HG03196 (cell line): ENCODE measurements at regions not wholly inside any gene's neighbourhood (a gene's known extent, or its start where the extent isn't known, plus 50 kb on each side); places are given as distances from the start of the nearest gene placed in this dataset.
A peak's percentile ranks its signal among the peaks of the same experiment; 100 is the strongest.
"Not testable (repeated sequence)": the region's sequence is repeated elsewhere in the genome, so short reads cannot be mapped to it uniquely, and the experiment has no call there.

Experiments used
- ATAC-seq: cut with Tn5 transposase; IDR thresholded peaks from one replicate; pipeline ENCODE4 v1.9.1; 2021; ENCODE audit not compliant: unreplicated experiment

DNA sequence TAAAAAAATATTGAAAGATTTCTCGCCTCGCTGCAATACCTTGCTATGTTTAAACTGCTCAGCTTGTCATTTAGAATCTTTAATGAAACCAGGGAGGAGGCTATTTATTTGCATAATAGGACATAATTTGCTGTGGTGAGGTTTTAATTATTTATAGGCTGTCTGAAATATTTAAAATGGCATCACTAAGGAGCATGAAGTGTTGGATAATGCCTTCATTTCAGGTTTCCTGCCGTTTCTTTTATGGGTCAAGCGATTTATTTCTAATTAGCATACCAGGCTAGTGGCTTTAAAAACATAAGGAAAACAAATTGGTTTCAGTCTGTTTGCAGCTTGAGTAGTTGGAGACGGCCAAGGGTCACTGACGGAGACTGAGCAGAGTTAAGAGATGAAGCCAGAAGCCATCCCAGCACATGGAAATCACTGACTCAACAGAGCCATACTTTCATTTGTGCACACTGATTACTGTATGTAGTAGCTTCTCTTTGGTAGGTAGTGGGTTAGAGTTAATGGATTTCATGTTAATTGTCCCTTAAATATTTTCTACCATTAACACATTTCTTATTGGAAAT lies 1962.4 kb upstream of the TENM3 start:
- ATAC-seq, result no peak

DNA sequence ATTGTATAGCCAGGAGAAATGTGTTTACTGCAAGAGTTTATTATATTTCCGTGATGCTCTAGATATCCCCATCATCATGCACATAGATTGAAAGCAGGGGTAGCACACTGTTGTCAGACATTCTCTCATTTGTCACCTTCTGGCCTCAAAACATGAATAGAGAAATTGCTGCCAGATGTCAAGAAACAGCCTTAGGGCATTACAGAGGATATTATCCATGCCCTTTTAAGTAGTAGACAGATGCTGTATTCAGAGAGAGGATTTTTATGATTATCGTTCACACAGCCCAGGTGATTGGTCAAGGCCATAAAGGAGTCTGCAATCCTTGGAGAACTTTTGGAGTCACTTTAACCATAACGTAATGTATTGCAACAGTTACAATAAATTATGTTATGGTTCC lies 1961.5 kb upstream of the TENM3 start:
- ATAC-seq, result no peak

DNA sequence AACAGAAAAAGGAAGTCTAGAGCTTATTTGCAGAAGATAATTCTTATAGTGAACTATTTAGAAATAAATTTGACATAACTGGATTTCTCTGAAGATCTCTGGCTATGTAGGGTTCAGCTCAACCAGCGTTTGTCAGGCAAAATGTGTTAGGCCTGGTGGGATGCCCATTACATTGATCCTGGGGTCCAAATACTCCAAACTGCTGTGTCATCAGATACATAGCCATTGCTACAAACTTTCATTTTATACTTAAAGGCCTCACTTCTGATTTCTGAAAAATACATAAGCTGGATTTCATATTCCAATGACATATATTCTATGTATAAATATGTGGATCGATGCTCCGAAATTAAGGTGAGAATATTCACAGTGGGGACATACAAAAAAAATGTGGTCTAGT lies 1958.9 kb upstream of the TENM3 start:
- no peak for ATAC-seq

DNA sequence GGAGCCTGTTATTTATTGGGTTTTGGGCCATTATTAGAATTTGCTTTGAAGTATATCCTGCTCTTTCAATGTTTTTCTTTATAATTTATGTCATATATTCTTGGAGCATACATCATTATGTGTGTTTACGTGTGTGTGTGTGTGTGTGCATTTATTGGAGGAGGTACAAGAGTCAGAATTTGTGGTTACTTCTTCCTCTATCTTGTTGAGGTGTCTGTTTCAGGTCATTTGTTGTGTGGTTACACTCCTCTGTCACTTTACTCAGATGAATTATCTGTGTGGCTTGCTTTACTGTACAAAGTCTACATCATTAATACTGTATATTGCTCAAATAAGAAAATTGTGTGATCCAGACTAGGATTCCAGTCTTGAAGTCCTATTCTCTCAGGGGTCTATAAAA lies 1957.4 kb upstream of the TENM3 start:
- peak; percentile 59 for ATAC-seq

DNA sequence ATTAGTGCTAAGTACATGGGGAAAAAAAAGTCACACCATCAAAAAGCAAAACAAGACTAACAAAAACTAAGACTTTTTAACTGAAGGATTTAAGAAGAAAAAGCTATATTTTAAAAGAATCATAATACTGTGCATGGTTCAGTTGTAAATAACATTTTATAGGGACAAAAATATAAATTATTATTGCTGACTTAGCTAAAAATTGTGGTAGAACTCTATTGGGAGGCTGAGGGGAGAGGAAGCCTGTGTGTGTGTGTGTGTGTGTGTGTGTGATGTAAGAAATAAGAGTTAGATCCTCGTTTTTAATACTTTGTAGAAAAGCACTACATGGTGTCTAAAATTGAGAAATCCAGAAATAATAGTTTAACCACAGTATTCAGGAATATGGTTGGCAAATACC lies 1950.9 kb upstream of the TENM3 start:
- no peak for ATAC-seq

DNA sequence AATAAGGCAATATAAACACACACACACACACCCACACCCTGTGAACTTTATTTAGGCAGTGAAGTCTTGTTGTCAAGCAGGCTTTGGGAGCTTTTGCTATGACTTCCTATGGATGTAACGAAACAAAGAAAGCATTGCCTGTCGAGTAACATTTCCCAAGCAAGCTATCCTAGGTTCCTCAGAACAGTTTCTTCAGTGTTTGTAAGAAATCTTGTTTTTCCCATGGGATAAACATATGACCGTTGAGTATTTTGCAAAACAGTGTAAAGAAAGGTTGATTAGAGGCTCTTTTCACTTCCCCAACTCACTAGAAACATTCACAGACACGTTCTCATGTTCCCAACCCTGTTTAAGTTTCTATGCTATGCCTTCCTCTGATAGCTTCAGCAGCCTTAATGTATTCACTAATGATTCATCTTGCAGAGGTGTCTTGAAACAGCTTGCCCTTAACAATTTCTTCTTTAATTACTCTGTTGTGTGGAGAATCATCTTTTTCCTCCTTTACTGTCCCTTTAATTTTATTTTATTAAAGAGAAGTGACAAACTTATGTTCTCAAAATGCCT lies 1947.1 kb upstream of the TENM3 start:
- no peak for ATAC-seq

DNA sequence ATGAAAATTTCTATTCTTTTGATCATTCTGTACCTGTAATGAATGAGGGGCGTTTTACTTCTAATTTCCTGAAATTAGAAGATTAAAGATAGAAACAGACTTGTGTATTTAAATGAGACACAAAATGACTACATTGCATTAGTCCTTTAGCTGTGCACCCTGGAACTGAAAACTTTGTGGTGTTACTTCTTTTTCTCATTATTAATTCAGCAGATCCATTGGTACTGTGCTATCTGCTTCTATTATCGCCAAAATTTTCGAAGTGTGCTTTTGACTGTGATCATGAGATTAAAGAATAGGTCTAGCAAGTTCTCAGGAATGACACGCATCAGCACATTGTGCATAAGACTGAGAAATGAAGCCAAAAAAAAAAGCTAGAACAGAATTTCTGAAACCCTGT lies 1938.9 kb upstream of the TENM3 start:
- no peak for ATAC-seq

DNA sequence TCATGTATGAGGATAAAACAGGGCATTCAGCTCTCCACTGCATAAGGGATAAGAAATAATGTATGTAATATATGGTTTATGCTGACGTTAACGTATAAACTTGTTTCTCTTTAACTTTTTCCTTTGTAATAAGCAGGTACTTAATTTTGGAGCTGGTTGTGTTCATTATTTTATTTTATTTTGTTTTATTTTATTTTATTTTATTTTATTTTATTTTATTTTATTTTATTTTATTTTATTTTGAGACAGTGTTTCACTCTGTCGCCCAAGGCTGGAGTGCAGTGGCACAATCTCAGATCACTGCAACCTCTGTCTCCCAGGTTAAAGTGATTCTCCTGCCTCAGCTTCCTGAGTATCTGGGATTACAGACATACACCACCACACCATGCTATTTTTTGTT lies 1932.6 kb upstream of the TENM3 start:
- no peak for ATAC-seq

DNA sequence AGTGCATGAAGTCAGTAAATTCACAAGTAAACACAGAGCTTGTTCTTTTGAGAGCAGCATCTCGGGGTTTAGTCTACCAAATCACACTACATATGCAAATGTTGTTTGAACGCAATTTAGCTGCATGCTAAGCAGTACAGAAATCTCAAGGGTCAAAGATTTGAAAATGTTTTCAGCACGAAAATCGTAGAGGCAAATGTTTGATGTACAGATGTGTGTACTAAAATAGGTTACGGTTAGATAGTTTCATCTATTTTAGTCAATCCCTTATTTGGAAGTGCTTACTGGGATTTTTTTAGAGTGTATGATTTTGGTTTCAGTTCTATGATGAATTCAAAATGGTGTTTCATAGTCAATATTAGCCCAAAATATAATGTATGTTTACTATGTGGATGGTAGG lies 1928.2 kb upstream of the TENM3 start:
- no peak for ATAC-seq

DNA sequence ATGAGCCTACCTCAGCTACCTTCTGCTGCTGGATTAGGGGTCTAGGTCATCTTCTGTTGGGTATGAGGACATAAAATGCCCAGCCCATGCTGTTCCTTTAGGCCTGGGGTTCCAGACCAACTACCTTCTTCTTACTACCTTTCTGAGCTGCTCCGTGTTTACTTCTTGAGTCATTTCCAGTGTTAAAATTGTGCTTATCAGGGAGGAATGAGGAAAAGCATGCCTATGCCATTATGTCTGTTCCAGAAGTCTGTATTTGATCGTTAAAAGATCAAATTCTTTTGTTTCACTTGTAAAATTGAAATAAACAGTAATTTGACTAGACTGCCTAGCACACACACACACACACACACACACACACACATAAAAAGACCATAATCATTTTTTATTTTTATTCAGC lies 1912.7 kb upstream of the TENM3 start:
- no peak for ATAC-seq

DNA sequence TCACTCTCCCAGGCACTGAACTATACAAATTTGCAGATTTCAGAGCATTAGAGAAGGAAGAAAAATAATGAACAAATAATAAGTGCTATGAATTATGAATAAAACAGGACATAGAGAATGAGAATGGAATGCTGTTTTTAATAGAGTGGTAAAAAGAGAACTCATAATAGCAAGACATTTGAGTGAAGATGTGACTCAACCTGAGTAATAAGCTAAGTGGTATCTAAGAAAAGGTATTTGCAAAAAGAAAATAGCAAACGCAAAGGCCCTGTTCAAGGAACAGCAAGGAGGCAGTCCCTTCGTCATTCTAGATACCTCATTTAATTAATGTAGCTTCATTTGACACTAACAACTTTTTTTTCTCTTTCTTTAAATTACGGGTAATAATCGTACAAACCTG lies 1910.0 kb upstream of the TENM3 start:
- no peak for ATAC-seq

DNA sequence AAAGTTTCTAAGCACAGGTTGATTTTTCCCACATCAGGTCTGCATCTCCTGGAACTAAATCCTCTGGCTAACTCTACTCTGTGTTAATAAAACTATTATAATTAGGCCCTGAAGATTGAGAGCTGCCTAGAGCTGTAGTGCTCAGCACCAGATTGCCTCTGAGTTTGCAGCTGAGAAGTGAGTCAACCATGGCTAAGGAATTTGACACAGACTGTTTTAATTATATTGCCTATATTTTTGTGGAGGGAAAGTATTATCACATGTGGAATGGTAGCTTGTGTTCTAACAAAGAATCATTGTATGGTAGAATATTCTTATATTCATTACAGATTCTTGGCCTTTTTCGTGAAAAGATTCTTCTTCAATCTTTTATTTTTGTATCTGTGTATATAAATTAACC lies 1907.6 kb upstream of the TENM3 start:
- no peak for ATAC-seq

DNA sequence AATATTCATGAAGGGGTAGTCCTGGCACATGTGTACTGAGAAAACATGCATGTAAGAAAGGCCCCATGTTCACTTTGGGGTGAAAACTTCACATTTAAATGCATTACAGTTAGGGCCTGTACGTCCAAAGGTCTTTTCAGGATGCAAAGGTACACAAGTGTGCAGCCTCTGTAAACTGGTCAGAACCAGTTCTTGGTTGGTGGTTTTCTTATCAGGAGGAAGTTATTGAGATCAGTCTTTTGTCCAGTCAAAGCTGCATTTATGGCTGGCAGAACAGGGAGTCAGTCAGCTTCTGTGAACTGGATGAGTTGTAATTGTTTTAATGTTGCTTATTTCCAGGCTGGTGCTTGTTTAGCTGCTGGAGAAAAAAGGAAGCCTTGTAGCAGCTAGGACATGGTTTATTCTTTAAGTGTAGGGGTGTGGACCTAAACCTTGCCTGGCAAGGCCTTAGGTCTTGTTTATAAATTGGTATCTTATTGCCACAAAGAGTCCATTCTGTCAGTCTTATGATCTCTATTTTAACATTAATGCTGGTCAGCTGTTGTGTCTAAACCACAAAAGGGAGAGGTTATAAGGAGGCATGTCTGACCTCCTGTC lies 1906.6 kb upstream of the TENM3 start:
- no peak for ATAC-seq

DNA sequence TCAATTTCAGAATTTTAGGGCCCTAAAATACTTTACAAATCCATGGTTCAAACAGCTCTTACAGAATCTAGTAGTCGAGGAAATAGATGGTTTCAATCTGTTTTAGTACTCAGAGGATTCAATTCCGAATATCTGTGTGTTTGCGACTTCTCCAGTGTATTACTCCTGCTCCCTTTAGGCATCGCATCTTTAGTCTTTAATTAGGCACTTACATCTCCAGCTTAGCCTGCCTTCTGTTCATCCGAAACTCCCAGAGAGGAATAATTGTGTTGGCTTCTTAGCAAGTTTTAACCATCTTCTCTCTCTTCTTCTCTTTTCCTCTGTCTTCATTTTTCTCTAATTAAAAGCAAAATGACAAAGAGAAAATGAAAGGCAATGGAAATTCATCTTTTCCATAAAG lies 1901.3 kb upstream of the TENM3 start:
- ATAC-seq, result no peak

DNA sequence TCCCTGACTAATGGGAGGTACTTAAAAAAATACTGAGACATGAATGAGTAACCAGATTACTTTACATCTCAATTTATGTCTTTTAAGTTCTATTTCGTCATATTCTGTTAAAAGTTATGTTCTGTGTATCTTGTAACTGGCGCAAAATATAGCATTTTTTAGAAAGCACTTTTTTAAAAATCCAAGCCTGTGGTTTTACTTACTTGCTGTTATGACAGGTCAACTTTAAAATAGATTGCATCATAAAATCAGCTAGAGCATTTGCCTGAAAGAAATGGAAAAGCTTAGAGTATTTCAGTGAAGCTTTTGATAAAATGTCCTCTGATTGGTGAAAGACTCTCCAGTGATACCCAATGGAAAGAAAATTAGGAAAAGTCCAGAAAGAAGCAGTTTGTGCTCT lies 1892.3 kb upstream of the TENM3 start:
- no peak for ATAC-seq

DNA sequence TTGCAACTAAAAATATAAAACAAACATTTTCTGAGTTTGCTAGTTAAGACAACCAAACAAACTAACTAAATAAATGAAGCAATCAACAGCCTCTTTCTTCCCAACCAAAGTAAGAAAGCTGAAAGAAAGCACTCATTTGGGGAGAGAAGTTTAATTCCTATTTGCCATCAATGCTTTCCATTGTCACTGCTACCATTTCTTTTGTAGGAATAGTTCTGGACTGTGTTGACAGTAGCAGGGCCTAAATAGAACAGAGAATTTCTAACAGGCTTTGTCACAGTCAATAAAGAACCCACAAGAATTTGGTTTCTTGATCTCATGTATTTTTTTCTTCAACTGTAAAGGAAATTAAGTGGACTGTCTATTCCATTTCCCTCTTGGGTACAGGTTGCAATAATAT lies 1886.4 kb upstream of the TENM3 start:
- no peak for ATAC-seq

DNA sequence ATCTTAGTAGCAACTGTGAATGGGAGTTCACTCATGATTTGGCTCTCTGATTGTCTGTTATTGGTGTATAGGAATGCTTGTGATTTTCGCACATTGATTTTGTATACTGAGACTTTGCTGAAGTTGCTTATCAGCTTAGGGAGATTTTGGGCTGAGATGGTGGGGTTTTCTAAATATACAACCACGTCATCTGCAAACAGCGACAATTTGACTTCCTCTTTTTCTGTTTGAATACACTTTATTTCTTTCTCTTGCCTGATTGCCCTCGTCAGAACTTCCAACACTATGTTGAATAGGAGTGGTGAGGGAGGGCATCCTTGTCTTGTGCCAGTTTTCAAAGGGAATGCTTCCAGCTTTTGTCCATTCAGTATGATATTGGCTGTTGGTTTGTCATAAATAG lies 1883.1 kb upstream of the TENM3 start:
- not testable (repeated sequence) for ATAC-seq

DNA sequence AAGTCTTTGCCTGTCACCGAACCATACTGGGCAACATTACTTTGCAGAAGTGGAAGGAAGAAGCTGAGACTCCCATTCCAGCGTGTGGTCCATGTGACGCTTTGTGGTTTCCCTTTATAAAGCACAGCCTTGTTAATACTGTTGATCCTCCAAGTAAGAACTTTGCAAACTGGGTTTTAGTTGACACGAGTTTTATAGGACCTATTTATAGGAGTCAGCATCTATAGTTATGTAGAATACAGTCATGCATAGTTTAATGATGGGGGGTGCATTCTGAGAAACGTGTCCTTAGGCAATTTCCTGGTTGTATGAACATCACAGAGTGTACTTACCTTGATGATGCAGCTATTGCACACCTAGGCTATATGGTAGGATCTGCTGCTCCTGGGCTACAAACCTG lies 1879.4 kb upstream of the TENM3 start:
- ATAC-seq, result no peak

DNA sequence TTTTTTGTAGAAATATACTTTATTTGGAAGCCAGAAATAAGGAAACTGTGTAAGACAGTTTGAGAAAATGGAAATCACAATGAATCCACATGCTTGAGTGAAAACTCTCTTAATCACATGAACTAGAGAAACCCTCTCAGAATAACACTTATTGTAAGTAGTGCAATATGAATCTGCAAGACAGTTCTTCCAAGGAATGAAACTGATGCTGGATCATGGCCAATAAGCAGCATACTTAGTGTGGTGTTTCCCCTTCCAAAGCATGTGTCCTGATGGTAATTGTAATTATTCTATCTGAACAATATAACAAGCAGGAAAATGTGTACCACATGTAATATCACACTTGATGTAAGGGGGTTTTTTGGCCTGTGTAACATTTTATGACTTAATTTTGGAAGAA lies 1870.5 kb upstream of the TENM3 start:
- ATAC-seq, result no peak

DNA sequence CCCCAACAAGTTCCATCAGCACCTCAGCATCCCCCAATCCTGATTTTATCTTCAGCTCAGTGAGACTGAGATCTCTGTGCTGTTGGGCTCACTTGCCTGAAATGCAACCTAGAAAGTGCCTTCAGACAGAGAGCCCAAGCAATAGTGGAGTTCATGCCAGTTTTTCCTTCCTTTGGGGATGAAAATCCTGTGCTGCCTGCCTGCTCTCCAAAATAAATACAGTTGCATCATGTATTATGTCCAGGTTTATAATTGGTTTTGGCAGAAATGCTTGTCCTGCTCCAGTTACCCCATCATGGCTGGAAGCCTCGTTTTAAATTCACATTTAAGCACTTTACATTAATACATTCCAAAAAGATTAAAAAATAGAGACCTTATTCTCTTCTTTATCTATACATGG lies 1865.5 kb upstream of the TENM3 start:
- ATAC-seq, result no peak

DNA sequence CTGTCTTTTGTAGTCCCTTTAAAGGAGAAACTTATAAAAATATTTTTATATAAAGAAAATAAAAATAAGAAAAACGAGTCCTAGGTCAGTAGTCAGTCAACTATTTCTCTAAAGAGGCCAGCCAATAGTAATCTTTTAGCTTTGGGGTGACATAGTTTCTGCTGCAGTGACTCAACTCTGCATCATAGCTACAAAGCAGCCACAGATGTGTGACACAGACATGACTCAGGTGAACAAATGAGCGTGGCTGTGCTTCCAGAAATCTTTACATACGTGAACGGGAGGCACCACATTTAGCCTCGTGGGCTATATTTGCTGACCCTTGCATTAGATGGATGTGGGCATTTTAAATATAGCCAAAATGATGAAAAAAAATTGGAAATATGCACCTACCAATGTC lies 1862.5 kb upstream of the TENM3 start:
- no peak for ATAC-seq

DNA sequence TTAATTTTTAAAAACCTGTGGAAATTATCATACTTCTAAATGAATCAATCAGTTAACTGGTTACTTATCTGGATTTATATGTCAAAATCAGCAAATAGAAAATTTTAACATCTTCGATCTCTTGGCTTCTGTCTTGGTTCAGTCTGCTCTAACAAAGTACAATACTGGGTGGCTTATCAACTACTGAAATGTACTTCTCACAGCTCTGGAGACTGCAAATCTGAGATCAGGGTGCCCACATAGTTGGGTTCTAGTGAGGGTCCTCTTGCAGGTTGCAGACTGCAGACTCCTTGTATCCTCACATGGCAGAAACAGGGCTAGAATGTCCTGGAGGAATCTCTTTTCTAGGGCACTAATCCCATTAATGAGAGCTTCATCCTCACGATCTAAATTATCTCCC lies 1851.6 kb upstream of the TENM3 start:
- no peak for ATAC-seq

DNA sequence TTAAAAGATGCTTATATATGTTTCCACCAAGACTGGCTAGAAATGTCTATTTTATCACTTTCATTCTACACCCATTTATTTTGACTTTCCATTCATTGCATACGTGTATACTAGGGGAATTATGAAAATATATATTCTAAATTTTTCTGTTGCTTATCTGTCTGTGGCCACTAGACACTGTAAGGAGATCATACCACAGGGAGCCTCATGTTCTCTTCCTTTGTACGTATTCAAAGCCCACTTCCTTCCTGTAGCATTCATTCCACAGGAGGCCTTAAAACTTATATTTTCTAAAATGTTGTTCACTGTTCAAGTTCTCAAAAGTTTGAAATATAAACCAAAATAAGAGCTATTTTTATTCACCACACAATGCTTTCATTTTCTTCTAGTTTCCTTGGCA lies 1848.9 kb upstream of the TENM3 start:
- no peak for ATAC-seq
